ENCODE measurements at regions not wholly inside any gene's neighbourhood (a gene's known extent, or its start where the extent isn't known, plus 50 kb on each side); places are given as distances from the start of the nearest gene placed in this dataset.

GRCh38 chr11:80074837-80075236, 634.0 kb upstream of the TENM4 start:
- intact Hi-C loops (cut with micrococcal nuclease; ENCODE audit: unreplicated experiment): no loop called here
- ChIA-PET POLR2A (interaction anchor here (0.5 kb wide), 1 partner anchor 15 kb away, joined by 3 read pairs; no protein-coding TSS in a partner anchor), CTCF (ENCODE audit: unreplicated experiment) (no interaction called here)
- Histone ChIP-seq H3K4me3 (ENCODE audit: low read depth, low read length, poor library complexity, severe bottlenecking) (no peak overlapping the region), H3K79me2 (ENCODE audit: insufficient read depth, low read depth, low read length) (no peaks in the 10 kb centered on the region), H3K4me2 (ENCODE audit: low read length) (no peak overlapping the region), H3K27ac (ENCODE audit: low read depth, low read length, poor library complexity, severe bottlenecking) (no peak overlapping the region), H4K20me1 (ENCODE audit: insufficient read depth, low read length) (no peaks in the 10 kb centered on the region), H3K36me3 (ENCODE audit: insufficient read depth, low read length) (no peaks in the 10 kb centered on the region), H3K4me1 (ENCODE audit: insufficient read depth, low read length, poor library complexity, severe bottlenecking) (no peaks in the 10 kb centered on the region), H3K9me3 (ENCODE audit: low read length) (no peaks in the 10 kb centered on the region), H2AFZ (ENCODE audit: low read length) (no peak overlapping the region), H3K9me2 (ENCODE audit: insufficient read depth, low read length) (no peaks in the 10 kb centered on the region)
- no peak for DNase-seq (ENCODE audit: low spot score)
- no TSS peak for BruUV-seq (replicated peaks)
- TF ChIP-seq EZH2phosphoT487 (IDR thresholded peaks at IDR 0.05; ENCODE audit: borderline replicate concordance, low read depth, low read length): no peak
- TF ChIP-seq CTCF (conservative IDR thresholded peaks at IDR 0.05; ENCODE audit: low read length): no peak

GRCh38 chr11:80066291-80066690, 625.5 kb upstream of the TENM4 start:
- no peak overlapping the region for H3K4me2 ChIP-seq (ENCODE audit: low read length)
- H3K9me2 ChIP-seq (ENCODE audit: insufficient read depth, low read length): no peaks in the 10 kb centered on the region
- no peaks in the 10 kb centered on the region for H4K20me1 ChIP-seq (ENCODE audit: insufficient read depth, low read length)
- H3K4me1 ChIP-seq (ENCODE audit: insufficient read depth, low read length, poor library complexity, severe bottlenecking): no peaks in the 10 kb centered on the region
- no TSS peak for BruUV-seq (replicated peaks)
- TF ChIP-seq EZH2phosphoT487 (IDR thresholded peaks at IDR 0.05; ENCODE audit: borderline replicate concordance, low read depth, low read length) (no peak), CTCF (conservative IDR thresholded peaks at IDR 0.05; ENCODE audit: low read length) (no peak)
- intact Hi-C loops (cut with micrococcal nuclease; ENCODE audit: unreplicated experiment): no loop called here
- no peak overlapping the region for H3K4me3 ChIP-seq (ENCODE audit: low read depth, low read length, poor library complexity, severe bottlenecking)
- H3K79me2 ChIP-seq (ENCODE audit: insufficient read depth, low read depth, low read length): no peaks in the 10 kb centered on the region
- H2AFZ ChIP-seq (ENCODE audit: low read length): no peak overlapping the region
- POLR2A ChIA-PET: no interaction called here
- no peaks in the 10 kb centered on the region for H3K36me3 ChIP-seq (ENCODE audit: insufficient read depth, low read length)
- no peak for DNase-seq (ENCODE audit: low spot score)
- CTCF ChIA-PET (ENCODE audit: unreplicated experiment): no interaction called here
- no peaks in the 10 kb centered on the region for H3K9me3 ChIP-seq (ENCODE audit: low read length)
- H3K27ac ChIP-seq (ENCODE audit: low read depth, low read length, poor library complexity, severe bottlenecking): no peak overlapping the region

GRCh38 chr11:80065086-80065485, 624.3 kb upstream of the TENM4 start:
- CTCF ChIA-PET (ENCODE audit: unreplicated experiment): no interaction called here
- no peaks in the 10 kb centered on the region for H3K4me1 ChIP-seq (ENCODE audit: insufficient read depth, low read length, poor library complexity, severe bottlenecking)
- no peak overlapping the region for H3K4me3 ChIP-seq (ENCODE audit: low read depth, low read length, poor library complexity, severe bottlenecking)
- H3K9me2 ChIP-seq (ENCODE audit: insufficient read depth, low read length): no peaks in the 10 kb centered on the region
- POLR2A ChIA-PET: no interaction called here
- TF ChIP-seq EZH2phosphoT487 (IDR thresholded peaks at IDR 0.05; ENCODE audit: borderline replicate concordance, low read depth, low read length) (no peak), CTCF (conservative IDR thresholded peaks at IDR 0.05; ENCODE audit: low read length) (no peak)
- H4K20me1 ChIP-seq (ENCODE audit: insufficient read depth, low read length): no peaks in the 10 kb centered on the region
- no peaks in the 10 kb centered on the region for H3K36me3 ChIP-seq (ENCODE audit: insufficient read depth, low read length)
- BruUV-seq (replicated peaks): no TSS peak
- intact Hi-C loops (cut with micrococcal nuclease; ENCODE audit: unreplicated experiment): no loop called here
- H3K4me2 ChIP-seq (ENCODE audit: low read length): no peak overlapping the region
- no peaks in the 10 kb centered on the region for H3K79me2 ChIP-seq (ENCODE audit: insufficient read depth, low read depth, low read length)
- no peak overlapping the region for H3K27ac ChIP-seq (ENCODE audit: low read depth, low read length, poor library complexity, severe bottlenecking)
- no peak for DNase-seq (ENCODE audit: low spot score)
- H2AFZ ChIP-seq (ENCODE audit: low read length): no peak overlapping the region
- H3K9me3 ChIP-seq (ENCODE audit: low read length): no peaks in the 10 kb centered on the region
